ENCODE measurements at regions not wholly inside any gene's neighbourhood (a gene's known extent, or its start where the extent isn't known, plus 50 kb on each side); places are given as distances from the start of the nearest gene placed in this dataset.
"Not testable (repeated sequence)": the region's sequence is repeated elsewhere in the genome, so short reads cannot be mapped to it uniquely, and the experiment has no call there.

DNA sequence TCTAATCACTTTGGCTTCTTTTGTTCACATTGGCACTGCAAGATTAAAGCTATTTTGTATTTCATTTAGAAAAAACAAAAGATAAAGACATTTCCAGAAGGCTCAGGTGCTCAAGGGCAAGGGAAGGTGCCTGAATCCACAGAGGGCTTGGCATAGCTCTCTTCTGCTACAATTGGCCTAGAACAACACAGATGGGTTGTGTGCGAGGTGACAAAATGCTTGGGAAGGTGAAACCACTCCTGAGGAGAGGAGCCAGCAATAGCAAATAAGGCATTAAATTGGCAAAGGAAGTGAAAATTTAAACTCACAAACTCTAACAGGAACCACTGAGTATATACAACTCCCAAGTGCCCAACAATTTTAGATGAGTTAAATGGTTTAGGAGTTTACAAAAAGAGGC lies 1290.4 kb upstream of the CHAC2 start:
- DNase-seq: no peak
- Mint-ChIP-seq H3K4me3 (no peak overlapping the region), H3K36me3 (ENCODE audit: low read depth) (no peaks in the 10 kb centered on the region), H3K9me3 (peaks cover 16% of the 10 kb centered on the region), H3K27me3 (no peaks in the 10 kb centered on the region), H3K27ac (no peak overlapping the region), H3K4me1 (ENCODE audit: low read depth) (no peaks in the 10 kb centered on the region)

DNA sequence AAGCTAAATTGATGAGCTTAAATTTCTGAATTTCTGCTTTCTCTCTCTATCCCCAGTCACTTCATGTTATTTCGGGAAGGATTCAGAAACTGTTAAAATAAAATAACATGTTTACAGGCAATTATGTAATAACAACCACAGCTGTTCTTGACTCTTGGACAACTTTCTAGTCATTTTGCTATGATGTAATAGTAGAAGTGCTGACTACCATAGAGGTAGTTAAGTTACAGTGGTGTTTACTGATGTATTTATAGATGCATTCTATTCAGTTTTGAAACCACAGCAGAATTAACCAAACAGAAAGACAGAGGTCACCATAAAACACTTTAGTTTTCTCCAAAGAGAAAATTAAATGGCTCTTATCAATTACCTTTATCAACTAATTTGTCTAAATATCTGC lies 1292.0 kb upstream of the CHAC2 start:
- Mint-ChIP-seq H3K27ac (no peak overlapping the region), H3K36me3 (ENCODE audit: low read depth) (no peaks in the 10 kb centered on the region), H3K4me1 (ENCODE audit: low read depth) (no peaks in the 10 kb centered on the region), H3K4me3 (no peak overlapping the region), H3K27me3 (no peaks in the 10 kb centered on the region), H3K9me3 (peaks cover 18% of the 10 kb centered on the region)
- DNase-seq: no peak

DNA sequence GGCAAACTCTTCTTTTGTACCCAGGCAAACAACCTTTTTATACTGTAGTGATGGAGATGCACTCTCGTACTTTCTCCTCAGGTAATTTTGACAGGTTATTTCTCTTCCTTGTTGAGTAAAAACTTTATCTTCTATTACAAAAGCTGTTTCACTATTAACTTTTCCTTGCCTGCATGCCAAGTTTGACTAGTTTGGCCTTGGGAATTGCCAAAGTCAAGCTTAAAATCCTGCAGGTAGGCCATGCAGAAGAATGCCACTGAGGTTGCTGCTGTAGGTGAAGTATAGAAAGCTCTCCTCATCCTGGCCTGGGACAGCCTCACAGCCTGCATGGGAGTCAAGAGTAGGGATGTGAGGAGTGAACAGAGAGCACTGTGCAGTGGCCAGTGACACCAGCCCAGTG lies 1293.5 kb upstream of the CHAC2 start:
- Mint-ChIP-seq H3K27me3 (no peaks in the 10 kb centered on the region), H3K36me3 (ENCODE audit: low read depth) (no peaks in the 10 kb centered on the region), H3K4me3 (no peak overlapping the region), H3K4me1 (ENCODE audit: low read depth) (no peaks in the 10 kb centered on the region), H3K9me3 (peaks cover 10% of the 10 kb centered on the region), H3K27ac (no peak overlapping the region)
- no peak for DNase-seq

DNA sequence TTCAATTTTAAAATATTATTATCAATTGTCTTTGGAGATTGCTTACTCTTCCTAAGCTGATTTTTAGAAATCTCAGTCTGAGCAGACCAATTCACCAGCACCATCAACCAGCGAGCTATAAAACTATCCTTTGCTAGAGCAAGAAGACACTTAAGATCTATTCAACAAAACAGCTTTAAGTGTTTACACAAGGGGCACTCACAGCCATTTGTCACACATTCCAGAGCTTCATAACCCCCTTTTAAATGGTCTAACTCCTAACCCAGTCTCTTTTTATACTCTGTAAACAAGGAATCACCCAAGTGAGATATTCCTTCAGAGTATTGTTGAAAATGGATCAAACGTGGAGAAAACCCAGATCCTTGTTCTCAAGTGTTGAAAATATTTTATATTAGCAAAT lies 1294.1 kb upstream of the CHAC2 start:
- Mint-ChIP-seq H3K9me3 (peaks cover 10% of the 10 kb centered on the region), H3K4me3 (no peak overlapping the region), H3K27ac (no peak overlapping the region), H3K36me3 (ENCODE audit: low read depth) (no peaks in the 10 kb centered on the region), H3K4me1 (ENCODE audit: low read depth) (no peaks in the 10 kb centered on the region), H3K27me3 (no peaks in the 10 kb centered on the region)
- DNase-seq: no peak

DNA sequence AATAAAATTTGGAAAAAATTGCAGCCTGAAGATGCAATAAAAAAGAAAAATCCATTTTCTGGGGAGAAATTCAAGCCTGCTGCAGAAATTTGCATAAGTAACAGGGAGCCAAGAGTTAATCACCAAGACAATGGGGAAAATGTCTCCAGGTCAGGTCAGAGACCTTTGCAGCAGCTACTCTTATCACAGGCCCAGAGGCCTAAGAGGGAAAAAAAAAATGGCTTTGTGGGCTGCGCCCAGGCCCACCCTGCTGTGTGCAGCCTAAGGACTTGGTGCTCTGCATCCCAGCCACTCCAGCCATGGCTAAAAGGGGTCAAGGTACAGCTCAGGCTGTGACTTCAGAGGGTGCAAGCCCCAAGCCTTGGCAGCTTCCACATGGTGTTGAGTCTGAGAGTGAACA lies 1297.1 kb upstream of the CHAC2 start:
- H3K27ac Mint-ChIP-seq; H3K4me3 Mint-ChIP-seq; H3K27me3 Mint-ChIP-seq; H3K9me3 Mint-ChIP-seq; DNase-seq; H3K36me3 Mint-ChIP-seq (ENCODE audit: low read depth); H3K4me1 Mint-ChIP-seq (ENCODE audit: low read depth): not testable (repeated sequence)

DNA sequence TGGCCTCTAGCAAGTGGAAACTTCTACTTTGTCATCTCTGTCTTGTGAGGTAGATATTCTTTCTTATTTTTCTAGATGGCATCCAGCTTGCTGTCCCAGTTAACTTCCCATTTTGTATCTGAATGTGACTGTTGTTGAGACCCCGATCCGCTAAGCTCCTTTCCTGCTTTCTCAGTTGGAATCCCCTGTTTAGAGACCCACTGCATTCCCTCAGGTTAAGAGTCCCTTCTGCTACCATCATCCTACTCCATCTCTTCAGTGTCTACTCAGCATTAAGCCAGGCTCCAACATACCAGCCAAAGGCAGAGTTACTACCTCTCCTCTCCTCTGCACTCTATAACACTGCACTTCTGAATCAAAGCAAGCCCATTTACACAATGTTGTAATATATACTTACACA lies 1300.4 kb upstream of the CHAC2 start:
- H3K4me3 Mint-ChIP-seq: no peak overlapping the region
- no peaks in the 10 kb centered on the region for H3K4me1 Mint-ChIP-seq (ENCODE audit: low read depth)
- no peaks in the 10 kb centered on the region for H3K27me3 Mint-ChIP-seq
- no peaks in the 10 kb centered on the region for H3K36me3 Mint-ChIP-seq (ENCODE audit: low read depth)
- no peak for DNase-seq
- H3K9me3 Mint-ChIP-seq: peaks cover 4% of the 10 kb centered on the region
- H3K27ac Mint-ChIP-seq: no peak overlapping the region

DNA sequence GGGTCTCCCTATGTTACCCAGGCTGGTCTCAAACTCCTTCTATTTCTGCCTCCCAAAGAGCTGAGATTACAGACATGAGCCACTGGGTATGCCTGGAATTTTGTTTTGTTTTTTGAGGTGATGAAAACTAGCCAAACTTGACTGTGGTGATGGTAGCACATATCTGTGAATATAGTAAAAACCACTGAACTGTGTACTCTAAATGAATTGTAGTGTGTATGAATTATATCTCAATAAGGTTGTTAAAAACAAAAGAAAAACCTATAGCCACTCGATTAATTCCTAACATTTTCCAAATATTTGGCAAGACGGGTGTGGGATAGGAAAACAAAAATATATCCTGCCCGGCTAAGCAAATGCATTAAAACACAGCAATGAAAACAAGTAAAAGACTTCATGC lies 1302.3 kb upstream of the CHAC2 start:
- H3K9me3 Mint-ChIP-seq: peaks cover 2% of the 10 kb centered on the region
- no peaks in the 10 kb centered on the region for H3K27me3 Mint-ChIP-seq
- no peak overlapping the region for H3K27ac Mint-ChIP-seq
- no peak overlapping the region for H3K4me3 Mint-ChIP-seq
- no peaks in the 10 kb centered on the region for H3K36me3 Mint-ChIP-seq (ENCODE audit: low read depth)
- H3K4me1 Mint-ChIP-seq (ENCODE audit: low read depth): no peaks in the 10 kb centered on the region
- no peak for DNase-seq

DNA sequence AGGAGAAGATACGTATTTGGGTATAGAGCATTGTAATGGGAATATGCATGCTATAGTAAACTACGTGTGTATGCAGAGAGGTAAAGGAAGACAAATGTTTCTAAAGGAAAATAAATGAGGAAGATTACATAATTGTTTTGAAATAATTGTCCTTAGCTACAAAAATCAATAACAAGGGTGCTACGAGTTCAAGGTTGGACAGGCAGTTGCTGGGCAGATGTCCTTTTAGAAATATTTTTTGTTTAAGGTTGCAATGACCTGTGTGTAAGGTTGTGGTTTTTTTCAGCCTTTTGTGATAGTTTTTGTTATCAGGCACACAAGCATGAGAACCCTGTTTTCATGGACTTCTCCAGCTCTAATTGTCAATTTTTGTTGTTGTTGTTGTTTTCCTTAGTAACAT lies 1304.1 kb upstream of the CHAC2 start:
- no peaks in the 10 kb centered on the region for H3K27me3 Mint-ChIP-seq
- H3K4me3 Mint-ChIP-seq: no peak overlapping the region
- H3K4me1 Mint-ChIP-seq (ENCODE audit: low read depth): no peaks in the 10 kb centered on the region
- no peak overlapping the region for H3K27ac Mint-ChIP-seq
- H3K36me3 Mint-ChIP-seq (ENCODE audit: low read depth): no peaks in the 10 kb centered on the region
- peaks cover 7% of the 10 kb centered on the region for H3K9me3 Mint-ChIP-seq
- DNase-seq: no peak

DNA sequence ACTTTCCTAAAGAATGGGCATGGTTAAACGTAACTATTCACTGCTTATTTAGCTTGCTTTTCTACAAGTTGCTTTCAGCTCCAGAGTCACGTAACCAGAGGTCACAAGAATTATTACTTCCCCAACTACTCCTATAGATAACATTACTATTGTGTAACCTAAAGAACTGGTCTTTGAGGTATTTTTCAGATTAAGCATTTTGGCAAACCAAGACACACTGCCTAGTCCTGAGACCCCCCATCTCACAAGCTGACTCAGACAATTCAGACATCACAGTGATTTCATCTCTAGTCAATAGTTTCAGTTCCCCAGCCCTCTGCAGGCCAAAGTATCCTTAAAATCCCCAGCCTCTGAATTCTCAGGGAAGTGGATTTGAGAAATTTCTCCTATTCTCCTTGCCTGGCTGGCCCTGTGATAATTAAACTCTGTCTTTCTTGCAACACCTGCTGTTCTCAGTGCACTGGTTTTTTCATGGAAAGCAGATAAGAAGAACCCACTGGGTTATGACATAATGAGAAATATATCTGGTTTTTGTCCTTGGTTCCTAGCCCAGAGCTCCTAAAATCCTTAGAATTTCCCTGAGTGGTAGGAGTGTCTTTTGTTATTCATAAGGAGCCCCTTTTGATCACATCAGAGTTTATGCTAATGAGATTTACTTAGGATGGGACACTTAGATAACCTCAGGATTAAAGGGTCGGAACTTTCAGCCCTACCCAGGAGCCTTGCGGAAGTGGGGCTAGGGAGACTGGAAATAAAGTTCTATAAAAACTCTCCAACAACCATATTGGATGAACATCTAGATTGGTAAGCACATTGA lies 1310.8 kb upstream of the CHAC2 start:
- H3K27me3 Mint-ChIP-seq: no peaks in the 10 kb centered on the region
- no peak overlapping the region for H3K4me3 Mint-ChIP-seq
- H3K36me3 Mint-ChIP-seq (ENCODE audit: low read depth): no peaks in the 10 kb centered on the region
- no peak overlapping the region for H3K27ac Mint-ChIP-seq
- no peaks in the 10 kb centered on the region for H3K4me1 Mint-ChIP-seq (ENCODE audit: low read depth)
- DNase-seq: no peak
- peaks cover 5% of the 10 kb centered on the region for H3K9me3 Mint-ChIP-seq

DNA sequence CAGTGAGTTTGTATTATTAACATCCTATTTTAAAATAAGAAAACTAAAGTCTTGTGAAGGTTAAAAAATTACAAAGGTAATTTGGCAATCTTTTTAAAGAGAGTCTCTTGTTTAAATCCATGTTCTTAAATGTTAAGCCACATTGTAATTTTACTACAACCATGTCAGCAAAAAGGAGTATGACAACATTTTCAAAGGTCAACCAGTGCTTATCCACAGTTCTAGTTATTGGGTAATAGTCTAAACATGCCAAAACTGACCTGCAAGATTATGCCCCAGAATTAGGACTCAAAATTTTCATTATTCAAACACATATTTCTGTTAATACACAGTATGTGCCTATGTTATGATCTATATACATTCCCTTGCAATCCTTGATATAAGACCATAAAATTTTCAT lies 1312.6 kb upstream of the CHAC2 start:
- H3K36me3 Mint-ChIP-seq (ENCODE audit: low read depth): no peaks in the 10 kb centered on the region
- H3K27ac Mint-ChIP-seq: no peak overlapping the region
- H3K4me1 Mint-ChIP-seq (ENCODE audit: low read depth): no peaks in the 10 kb centered on the region
- no peak overlapping the region for H3K4me3 Mint-ChIP-seq
- peaks cover 4% of the 10 kb centered on the region for H3K9me3 Mint-ChIP-seq
- DNase-seq: no peak
- H3K27me3 Mint-ChIP-seq: no peaks in the 10 kb centered on the region

DNA sequence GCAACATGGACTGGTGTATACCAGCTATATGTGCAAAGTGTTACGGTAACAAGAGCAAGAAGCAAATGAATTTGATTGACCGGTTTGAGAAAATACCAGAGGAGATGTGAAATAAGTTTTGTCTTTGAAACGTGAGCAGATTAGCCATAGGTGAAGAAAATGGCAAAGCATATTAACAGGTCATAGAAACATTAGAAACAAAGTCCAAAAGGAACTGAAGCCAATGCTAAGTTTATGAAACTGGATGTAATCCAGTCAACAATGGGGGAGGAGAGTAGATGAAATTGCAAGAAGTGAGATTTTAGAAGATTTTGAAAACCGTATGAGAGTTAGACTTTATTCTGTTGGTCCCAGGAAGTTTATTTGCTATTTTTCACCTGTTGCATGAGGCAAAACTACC lies 1315.4 kb upstream of the CHAC2 start:
- no peak overlapping the region for H3K4me3 Mint-ChIP-seq
- no peaks in the 10 kb centered on the region for H3K9me3 Mint-ChIP-seq
- no peaks in the 10 kb centered on the region for H3K36me3 Mint-ChIP-seq (ENCODE audit: low read depth)
- no peaks in the 10 kb centered on the region for H3K27me3 Mint-ChIP-seq
- no peaks in the 10 kb centered on the region for H3K4me1 Mint-ChIP-seq (ENCODE audit: low read depth)
- no peak overlapping the region for H3K27ac Mint-ChIP-seq
- no peak for DNase-seq

DNA sequence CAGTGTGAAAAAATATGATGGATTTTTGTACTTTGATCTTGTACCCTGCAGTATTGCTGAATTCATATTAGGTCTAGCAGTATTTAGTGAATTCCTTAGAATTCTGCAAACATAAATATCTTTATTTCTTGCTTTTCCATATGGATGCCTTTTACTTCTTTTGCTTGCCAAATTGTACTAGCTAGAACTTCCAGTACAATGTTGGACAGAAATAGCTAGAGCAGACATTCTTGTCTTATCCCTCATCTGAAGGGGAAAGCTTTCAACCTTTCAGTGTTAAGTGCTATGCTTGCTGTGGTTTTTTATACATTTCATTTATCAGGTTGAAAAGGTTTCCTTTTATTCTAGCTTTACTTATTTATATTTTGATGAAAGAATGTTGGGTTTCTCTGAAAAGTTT lies 1321.9 kb upstream of the CHAC2 start:
- no peaks in the 10 kb centered on the region for H3K36me3 Mint-ChIP-seq (ENCODE audit: low read depth)
- H3K9me3 Mint-ChIP-seq: peaks cover 6% of the 10 kb centered on the region
- H3K4me1 Mint-ChIP-seq (ENCODE audit: low read depth): no peaks in the 10 kb centered on the region

DNA sequence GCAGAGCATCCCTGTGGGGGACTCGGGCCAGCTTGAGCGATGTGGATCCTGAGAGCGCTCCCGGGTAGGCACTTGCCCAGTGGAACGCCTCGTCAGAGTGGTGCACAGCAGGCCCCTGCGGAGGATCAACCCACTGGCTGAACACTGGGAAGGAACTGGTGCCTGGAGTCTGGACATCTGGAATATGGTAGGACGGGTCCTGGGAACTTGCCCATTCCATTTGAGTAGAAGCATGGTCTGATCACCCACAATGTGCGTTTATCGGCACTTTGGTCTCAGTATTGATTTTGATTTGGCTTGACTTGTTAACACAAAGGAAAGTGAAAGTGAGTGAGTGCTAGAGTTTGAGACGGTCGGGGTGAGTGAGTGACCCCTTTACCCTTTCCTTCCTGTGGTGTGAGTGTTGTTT lies 1336.2 kb upstream of the CHAC2 start:
- Mint-ChIP-seq H3K4me3 (no peak overlapping the region), H3K27ac (no peak overlapping the region), H3K27me3 (no peaks in the 10 kb centered on the region), H3K9me3 (peaks cover 8% of the 10 kb centered on the region), H3K4me1 (ENCODE audit: low read depth) (no peaks in the 10 kb centered on the region), H3K36me3 (ENCODE audit: low read depth) (no peaks in the 10 kb centered on the region)
- DNase-seq: no peak

More for the DNA sequence above, 1321.9 kb upstream of the CHAC2 start:
- no peak for DNase-seq
- Mint-ChIP-seq H3K27ac (no peak overlapping the region), H3K27me3 (no peaks in the 10 kb centered on the region), H3K4me3 (no peak overlapping the region)

DNA sequence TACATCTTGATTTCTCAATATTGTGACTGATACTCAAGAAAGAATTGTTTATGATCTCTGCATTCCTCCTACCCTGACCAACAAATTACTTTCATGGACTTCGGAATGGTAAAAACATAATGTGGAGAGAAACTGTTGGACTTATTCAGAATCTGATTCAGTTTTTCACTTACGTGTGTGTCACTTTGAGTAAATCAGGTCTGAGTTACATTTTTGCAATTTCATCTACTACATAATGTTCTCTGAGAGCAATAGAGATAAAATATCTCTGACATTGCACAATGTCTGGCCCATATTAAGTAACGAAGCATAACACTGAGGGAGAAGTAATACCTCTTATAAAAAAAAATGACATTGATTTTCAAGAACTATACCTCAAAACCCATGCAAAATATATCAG lies 1337.9 kb upstream of the CHAC2 start:
- peaks cover 8% of the 10 kb centered on the region for H3K9me3 Mint-ChIP-seq
- H3K27ac Mint-ChIP-seq: no peak overlapping the region
- no peaks in the 10 kb centered on the region for H3K27me3 Mint-ChIP-seq
- H3K36me3 Mint-ChIP-seq (ENCODE audit: low read depth): no peaks in the 10 kb centered on the region
- no peak for DNase-seq
- H3K4me3 Mint-ChIP-seq: no peak overlapping the region
- H3K4me1 Mint-ChIP-seq (ENCODE audit: low read depth): no peaks in the 10 kb centered on the region

DNA sequence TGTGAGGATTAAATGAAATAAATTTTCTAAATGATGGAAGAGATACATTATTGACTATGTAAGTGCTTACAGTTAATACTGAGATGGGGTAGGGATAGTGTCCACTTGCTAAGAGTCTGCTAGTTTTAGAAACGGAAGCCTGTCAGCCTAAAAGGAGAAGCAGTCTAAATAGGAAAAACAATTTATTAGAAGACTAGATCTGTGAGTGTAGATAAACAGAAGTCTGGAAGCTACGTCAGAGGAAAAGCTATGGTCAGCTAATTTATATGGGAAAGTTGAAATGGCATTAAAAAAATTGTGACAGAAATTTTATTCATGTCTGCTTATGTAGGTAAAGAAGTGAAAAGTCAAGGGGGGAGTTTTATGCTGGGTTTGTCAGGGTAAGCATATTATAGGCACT lies 1338.4 kb upstream of the CHAC2 start:
- Mint-ChIP-seq H3K9me3 (peaks cover 8% of the 10 kb centered on the region), H3K4me3 (no peak overlapping the region), H3K4me1 (ENCODE audit: low read depth) (no peaks in the 10 kb centered on the region), H3K27ac (no peak overlapping the region), H3K27me3 (no peaks in the 10 kb centered on the region), H3K36me3 (ENCODE audit: low read depth) (no peaks in the 10 kb centered on the region)
- no peak for DNase-seq

DNA sequence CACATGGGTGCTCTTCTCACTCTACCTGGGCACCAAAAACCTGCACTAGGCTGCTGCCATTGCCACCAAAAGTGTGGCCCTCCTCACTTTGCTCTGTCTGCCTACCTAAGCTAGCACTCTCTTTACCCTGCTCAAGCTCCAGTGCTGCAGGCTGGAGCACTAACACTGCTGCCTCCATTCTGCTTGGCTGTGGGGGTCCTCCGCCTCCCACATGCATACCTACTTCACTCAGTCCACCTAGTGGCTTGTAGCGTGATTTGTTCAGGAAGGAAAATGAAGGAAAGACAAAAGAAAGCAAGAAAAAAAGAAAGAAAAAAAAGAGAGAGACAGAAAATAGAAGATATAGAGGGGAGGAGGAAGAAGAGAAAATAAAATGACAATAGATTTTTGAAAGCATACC lies 1339.4 kb upstream of the CHAC2 start:
- Mint-ChIP-seq H3K36me3 (ENCODE audit: low read depth) (no peaks in the 10 kb centered on the region), H3K9me3 (peaks cover 8% of the 10 kb centered on the region), H3K4me3 (no peak overlapping the region), H3K4me1 (ENCODE audit: low read depth) (no peaks in the 10 kb centered on the region), H3K27ac (no peak overlapping the region), H3K27me3 (no peaks in the 10 kb centered on the region)
- DNase-seq: no peak
